HT1080 (cell line): ENCODE measurements at regions not wholly inside any gene's neighbourhood (a gene's known extent, or its start where the extent isn't known, plus 50 kb on each side); places are given as distances from the start of the nearest gene placed in this dataset.
A peak's percentile ranks its signal among the peaks of the same experiment; 100 is the strongest.

Source experiments
- DNase-seq: peaks from one replicate; pipeline ENCODE4 v3.0.0-alpha.2; 2015; ENCODE audit warnings: low read depth

DNA sequence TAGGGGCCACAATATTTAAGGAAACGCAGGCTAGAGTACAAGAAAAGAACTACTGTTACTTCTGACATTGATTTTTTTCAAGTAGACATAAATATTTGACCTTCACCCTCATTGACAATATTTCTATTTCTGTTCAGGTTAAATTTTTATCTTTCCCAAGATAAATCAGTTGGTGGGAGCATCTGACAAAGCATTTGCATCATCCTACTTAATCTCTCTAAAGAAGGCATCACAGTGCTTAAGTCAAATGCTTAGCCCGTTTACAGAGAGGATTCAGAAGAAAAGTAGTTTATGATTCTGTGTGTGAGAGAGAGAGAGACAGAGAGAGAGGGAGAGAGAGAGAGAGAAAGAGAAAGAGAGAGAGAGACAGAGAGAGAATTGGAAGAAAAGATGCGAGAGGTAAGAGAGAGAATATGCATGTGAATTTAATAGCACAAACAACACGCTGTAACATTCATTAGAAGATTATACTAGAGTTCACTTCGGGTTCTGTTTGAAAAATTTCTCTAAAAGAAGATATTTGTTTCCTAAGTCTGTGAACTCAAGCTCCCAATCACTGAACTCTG, 1093.3 kb upstream of the CDH6 start:
- no peak for DNase-seq

DNA sequence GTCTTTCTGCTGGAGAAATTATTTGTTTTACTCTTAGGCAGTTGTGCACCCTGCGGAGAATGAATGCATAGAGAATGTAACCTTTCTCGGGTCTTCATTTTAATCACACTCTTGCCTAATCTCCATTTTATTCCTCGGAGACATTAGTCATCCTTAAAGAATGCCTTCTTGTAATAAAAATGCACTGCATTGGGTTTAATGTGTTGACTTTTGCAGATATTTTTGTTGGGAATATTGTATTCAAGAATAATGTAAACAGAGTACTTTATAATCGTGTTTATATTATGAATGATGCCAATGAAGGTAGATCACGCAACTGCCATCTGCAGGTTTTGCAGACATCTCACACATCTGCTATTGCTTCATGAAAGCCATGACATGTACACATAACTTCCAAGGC, 1093.9 kb upstream of the CDH6 start:
- DNase-seq = peak; percentile 48

GRCh38 chr5:30098940-30099339, 1094.5 kb upstream of the CDH6 start:
- DNase-seq = no peak

DNA sequence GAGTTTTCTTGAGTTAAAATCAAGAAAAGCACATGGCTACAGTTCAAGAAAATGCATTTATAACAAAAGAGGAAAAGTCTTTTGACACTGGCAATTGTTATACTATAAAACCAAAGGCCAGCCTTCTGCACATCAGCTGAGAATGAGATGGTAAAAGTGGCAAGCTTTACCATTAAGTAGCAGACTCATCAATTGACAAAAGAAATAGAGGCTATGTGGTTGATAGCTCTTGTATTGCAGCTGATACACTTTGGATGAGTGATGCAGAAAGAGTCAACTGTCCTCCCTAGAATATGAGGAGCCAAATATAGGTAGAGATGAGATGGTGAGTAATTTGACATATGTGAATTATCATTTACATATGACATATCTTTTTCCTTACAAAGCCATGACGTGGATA, 1100.9 kb upstream of the CDH6 start:
- no peak for DNase-seq

DNA sequence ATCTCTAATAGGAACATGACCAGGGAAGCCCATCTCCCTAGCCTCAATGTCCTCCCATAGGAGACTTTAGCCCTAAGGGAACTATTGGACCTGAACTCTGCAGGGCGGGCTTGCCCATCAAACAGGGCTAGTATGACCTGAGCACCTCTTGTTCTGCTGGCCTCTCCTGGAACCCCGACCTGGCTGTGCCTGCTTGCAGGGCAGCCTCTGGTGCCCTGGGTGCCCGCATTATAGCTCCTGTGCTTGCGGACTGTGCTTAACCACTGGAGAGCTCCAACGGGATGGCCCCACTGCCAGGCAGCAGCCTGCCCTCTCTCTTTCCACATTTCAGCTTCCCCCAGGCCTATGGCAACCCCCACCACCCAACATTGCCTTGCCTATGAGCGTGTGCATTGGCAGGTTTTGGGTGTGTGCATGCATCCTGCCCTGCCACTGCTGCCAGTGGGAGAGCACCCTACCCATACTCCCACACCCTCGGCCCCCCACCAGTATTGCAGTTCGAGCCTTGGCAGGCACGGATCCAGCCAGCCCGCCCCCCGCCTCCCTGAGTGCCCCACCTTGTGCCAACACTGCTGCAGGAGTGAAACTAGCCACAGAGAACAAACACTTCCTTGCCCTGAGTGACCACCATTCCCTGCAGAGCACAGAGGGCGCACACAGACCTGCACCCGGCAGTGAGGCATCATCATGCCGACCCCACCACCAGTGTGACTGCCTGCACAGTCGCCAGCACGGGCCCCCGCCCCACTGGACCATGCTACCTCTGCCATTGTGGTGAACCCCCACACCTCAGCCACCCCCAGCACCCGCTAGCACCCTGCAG, 1123.8 kb upstream of the CDH6 start:
- no peak for DNase-seq

GRCh38 chr5:30063503-30063902, 1130.0 kb upstream of the CDH6 start:
- no peak for DNase-seq

GRCh38 chr5:30051976-30052375, 1141.5 kb upstream of the CDH6 start:
- DNase-seq = no peak

DNA sequence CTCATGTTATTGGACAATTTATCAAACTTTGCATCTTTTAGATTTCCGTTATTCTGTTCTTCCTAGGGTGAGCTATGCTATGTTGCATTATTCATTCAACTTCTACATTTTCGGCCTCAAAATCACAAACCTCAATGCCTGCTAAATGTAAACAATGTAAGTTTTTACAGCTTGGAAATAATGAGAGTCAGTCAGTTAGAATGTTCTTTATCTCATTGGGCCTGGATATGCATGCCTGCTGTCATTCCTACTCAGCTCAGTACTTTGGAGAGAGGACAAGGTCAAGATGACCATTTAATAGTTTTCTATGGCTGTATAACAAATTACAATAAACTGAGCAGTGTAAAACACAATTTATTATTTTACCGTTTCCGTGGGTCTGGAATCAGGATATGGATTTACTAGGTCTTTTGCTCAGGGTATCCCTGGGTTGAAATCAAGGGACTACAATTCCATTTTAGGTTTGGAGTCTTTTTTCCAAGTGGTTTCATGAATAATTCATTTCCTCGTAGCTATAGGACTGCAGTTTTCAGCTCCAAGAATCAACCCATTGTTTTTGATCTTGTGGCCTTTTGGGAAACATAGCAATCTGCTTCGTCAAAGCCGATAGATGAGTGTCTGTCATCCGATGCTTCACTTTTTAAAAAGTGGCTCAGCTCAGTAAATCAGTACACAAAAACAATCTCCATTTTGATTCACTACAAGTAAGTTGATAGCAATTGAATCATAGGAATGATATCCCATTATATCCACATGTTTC, 1143.2 kb upstream of the CDH6 start:
- DNase-seq = no peak

DNA sequence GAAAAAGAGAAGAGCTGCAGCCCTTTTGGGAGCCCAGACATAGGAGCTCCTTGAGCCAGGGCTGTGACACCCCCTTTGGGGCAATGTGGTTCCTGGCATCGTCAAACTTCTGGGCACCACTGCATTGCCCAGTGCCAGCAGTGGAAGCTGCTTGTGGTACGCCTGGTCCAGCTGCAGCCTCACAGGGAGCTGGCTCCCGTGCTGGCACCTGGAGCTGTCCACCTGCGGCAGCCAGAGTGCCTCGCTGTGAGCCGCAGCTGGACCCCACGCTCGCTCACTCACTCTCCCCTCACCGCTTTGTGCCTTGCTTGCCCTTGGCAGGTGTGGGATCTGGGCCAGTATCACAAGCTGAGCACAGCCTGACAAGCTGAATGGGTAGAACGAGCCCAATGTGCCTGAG, 1150.8 kb upstream of the CDH6 start:
- no peak for DNase-seq

GRCh38 chr5:30041831-30042385, 1151.6 kb upstream of the CDH6 start:
- DNase-seq = no peak

DNA sequence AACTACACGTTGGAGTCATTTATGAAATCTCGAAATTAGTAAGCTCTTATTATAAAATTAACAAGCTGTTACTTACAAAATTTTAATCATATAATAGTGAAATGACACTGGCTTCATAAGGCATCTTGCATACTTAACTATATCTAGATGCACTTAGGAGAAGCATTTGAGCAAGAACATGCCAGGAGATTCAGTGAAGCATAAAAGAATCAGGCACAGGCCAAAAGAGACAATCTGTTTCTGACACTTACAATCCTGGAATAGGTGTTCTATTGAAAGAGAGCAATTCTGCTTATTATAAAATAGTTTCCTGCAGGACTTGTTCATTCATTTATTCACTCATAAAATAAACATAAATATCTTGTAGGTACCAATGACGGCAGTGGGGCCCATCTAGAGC, 1152.2 kb upstream of the CDH6 start:
- DNase-seq = no peak

DNA sequence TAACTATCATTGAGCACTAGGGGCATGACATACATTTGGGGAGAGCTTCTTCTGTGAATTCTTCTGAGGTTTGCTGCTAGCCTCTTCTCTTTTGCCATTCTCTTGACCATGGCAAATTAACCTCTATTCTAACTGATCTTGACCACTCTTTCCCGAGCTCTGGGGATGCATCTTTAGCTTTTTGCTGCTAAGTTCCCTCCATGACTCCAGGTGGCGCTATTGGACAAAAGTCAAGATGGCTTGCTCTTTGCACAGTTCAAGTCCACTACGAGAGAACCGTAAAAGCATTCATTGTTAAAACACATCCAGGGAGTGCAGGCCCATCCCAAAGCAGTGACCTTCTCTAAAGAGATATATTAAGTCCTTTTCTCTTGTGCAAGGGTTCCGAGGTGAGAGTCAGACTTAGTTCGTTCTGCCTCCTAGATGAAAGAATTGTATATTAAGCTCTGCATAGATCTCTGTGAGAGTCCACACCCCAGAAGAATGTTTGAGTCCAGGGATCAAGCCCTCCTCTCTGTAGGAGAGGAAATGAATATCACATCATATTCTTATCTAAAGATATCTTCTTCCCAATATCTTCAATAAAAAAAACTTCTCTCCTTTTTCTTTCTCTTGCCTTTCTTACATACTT, 1152.9 kb upstream of the CDH6 start:
- DNase-seq = peak; percentile 42

DNA sequence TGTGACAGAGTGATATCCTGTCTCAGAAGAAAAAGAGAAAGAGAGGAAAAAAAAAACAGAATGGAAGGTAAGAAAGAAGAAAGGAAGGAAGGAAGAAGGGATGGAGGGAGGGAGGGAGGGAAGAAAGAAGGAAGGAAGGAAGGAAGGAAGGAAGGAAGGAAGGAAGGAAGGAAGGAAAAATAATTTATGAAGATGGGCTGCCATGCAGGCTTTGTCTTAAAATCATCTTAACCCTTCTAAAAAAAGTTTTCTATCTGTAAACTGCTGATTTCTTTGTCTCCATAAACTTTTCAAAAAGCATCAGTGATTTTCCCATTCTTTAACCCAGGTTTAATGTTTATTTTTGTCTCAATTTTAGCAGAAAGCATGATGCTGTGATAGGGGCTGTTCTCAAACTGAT, 1154.1 kb upstream of the CDH6 start:
- no peak for DNase-seq

GRCh38 chr5:30034870-30035269, 1158.6 kb upstream of the CDH6 start:
- DNase-seq = no peak

GRCh38 chr5:30030101-30030500, 1163.4 kb upstream of the CDH6 start:
- no peak for DNase-seq

DNA sequence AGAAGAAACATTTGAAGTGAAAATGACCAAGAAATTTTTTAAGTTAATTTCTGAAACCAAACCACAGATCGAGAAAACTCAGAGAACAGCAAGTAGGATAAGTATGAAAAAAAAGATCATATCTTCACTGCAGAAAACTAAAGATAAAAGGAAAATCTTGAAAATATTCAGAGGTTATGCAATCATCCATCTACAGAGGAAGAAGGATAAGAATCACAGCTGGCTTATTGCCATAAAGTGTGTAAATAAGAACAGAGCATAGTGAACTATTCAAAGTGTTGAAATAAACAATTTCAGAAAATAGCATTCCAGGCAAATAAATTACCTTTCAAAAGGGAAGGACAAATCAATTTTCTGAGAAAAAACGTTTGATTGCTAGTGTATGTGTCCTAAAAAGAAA, 1191.7 kb upstream of the CDH6 start:
- no peak for DNase-seq

GRCh38 chr5:30000231-30000630, 1193.3 kb upstream of the CDH6 start:
- no peak for DNase-seq

DNA sequence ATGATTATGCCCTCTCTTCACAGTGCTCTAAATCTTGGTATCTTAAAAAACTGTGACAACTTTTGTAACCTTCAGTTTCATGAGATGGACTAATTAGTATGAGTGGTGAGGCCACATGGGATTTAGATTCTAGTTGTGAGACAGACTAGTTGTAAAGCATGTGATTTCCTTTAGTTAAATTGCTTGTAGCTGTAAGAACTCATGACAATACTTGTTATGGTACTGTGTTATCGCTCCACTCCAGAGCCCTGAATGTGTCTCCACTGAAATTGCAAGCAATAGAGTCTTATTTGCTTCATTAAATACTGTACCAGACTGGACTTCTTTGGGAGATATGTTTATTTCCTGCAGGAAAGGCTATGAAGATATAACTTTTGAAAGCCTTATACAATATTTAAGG, 1198.3 kb upstream of the CDH6 start:
- no peak for DNase-seq

GRCh38 chr5:29994519-29994918, 1199.0 kb upstream of the CDH6 start:
- DNase-seq = no peak

DNA sequence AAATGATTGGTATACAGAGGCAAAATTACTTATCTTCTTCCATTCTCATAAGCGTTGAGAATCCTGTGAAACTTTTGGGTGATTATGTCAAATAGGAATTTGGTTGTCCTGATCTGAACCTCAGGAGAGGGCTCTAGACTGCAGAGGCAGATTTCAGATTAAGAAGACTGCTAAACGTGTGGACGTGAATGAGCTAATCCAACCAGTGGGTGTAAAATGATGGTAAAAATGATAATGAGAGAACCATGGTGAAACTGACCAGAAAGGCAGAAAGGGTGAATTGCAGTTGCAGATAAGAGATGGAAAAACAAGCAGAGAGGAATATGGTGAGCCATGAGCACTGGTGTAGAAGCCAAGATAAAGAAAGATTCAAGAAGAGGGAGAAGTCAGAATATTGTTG, 1200.2 kb upstream of the CDH6 start:
- DNase-seq = no peak

- DNase-seq = no peak
These were observed 1201.2 kb upstream of the CDH6 start for GRCh38 chr5:29992248-29992647.

DNA sequence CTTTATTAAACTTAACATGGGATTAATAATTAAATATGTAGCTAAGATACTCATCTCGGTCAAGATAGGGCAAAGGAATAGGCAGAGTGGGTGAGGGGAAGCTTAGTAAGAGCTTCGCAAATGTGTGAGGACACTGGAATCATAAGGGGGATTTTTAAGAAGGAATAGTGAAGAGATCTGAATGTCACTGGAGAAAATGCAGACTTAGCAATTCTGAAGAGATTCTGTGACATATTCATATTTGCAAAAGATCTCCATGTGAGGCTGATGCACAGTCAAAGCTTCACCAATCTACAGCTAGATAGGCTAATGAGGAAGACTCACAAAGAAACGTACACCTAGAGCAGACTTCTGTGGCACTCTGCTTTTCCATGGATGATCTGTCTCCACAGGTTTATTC, 1202.8 kb upstream of the CDH6 start:
- DNase-seq = no peak
